ENCODE measurements at regions not wholly inside any gene's neighbourhood (a gene's known extent, or its start where the extent isn't known, plus 50 kb on each side); places are given as distances from the start of the nearest gene placed in this dataset.

- TF ChIP-seq, protein P1, sequence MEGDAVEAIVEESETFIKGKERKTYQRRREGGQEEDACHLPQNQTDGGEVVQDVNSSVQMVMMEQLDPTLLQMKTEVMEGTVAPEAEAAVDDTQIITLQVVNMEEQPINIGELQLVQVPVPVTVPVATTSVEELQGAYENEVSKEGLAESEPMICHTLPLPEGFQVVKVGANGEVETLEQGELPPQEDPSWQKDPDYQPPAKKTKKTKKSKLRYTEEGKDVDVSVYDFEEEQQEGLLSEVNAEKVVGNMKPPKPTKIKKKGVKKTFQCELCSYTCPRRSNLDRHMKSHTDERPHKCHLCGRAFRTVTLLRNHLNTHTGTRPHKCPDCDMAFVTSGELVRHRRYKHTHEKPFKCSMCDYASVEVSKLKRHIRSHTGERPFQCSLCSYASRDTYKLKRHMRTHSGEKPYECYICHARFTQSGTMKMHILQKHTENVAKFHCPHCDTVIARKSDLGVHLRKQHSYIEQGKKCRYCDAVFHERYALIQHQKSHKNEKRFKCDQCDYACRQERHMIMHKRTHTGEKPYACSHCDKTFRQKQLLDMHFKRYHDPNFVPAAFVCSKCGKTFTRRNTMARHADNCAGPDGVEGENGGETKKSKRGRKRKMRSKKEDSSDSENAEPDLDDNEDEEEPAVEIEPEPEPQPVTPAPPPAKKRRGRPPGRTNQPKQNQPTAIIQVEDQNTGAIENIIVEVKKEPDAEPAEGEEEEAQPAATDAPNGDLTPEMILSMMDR (IDR thresholded peaks at IDR 0.05): no peak
- no peak for TF ChIP-seq POLR2AphosphoS5 (IDR thresholded peaks at IDR 0.05)
Observed at GRCh38 chr3:189403194-189403593, 228.0 kb upstream of the TP63 start.

Data from prostate gland (tissue), 2 donors.